WTC11 (cell line): ENCODE measurements at regions not wholly inside any gene's neighbourhood (a gene's known extent, or its start where the extent isn't known, plus 50 kb on each side); places are given as distances from the start of the nearest gene placed in this dataset.

Experiments used
- ATAC-seq: fragments of 200-7000 bp; cut with Tn5 transposase; 2 replicates; pipeline ENCODE4 v1.10.0; 2021; ENCODE audit warnings: mild to moderate bottlenecking, moderate library complexity
- CTCF ChIA-PET: fragments of 300-600 bp; sonication (Branson Sonifier 250); formaldehyde crosslinking; loops from one replicate; lab custom pipeline; 2021; ENCODE audit warnings: antibody characterized with exemption; lab: Charles Lee
- POLR2A ChIA-PET: fragments of 350-600 bp; sonication (Branson Sonifier 250); formaldehyde crosslinking; loops from one replicate; lab custom pipeline; 2021; ENCODE audit warnings: antibody characterized with exemption; lab: Charles Lee
- DNase-seq: peaks from one replicate; pipeline ENCODE4 v3.0.0; 2021; ENCODE audit warnings: low spot score
- H3K27ac Mint-ChIP-seq: 2 replicates; pipeline ENCODE4 v1.8.0; 2021; ENCODE audit warnings: mixed read lengths
- H3K27me3 Mint-ChIP-seq: 2 replicates; pipeline ENCODE4 v1.8.0; 2021; ENCODE audit warnings: low read depth, mild to moderate bottlenecking, moderate library complexity, mixed read lengths
- H3K36me3 Mint-ChIP-seq: 2 replicates; pipeline ENCODE4 v1.8.0; 2021; ENCODE audit warnings: mixed read lengths
- H3K4me1 Mint-ChIP-seq: 2 replicates; pipeline ENCODE4 v1.8.0; 2022; ENCODE audit warnings: mixed read lengths
- H3K4me3 Mint-ChIP-seq: 2 replicates; pipeline ENCODE4 v1.8.0; 2021; ENCODE audit warnings: mild to moderate bottlenecking, moderate library complexity, mixed read lengths
- H3K9me3 Mint-ChIP-seq: 2 replicates; pipeline ENCODE4 v1.8.0; 2021; ENCODE audit warnings: mixed read lengths
- ATF1 ChIP-seq: sonication (generic); formaldehyde crosslinking; IDR thresholded peaks from 2 replicates; pipeline ENCODE4 v1.8.1; 2023; ENCODE audit warnings: mild to moderate bottlenecking, moderate library complexity, missing genetic modification reagents
- ATF2 ChIP-seq: sonication (generic); formaldehyde crosslinking; IDR thresholded peaks from 2 replicates; pipeline ENCODE4 v1.8.1; 2022; ENCODE audit warnings: low read depth, missing genetic modification reagents, borderline replicate concordance
- ATF3 ChIP-seq: sonication (generic); formaldehyde crosslinking; conservative IDR thresholded peaks from 2 replicates; pipeline ENCODE4 v1.8.1; 2022; ENCODE audit warnings: mild to moderate bottlenecking, missing genetic modification reagents
- ATF6 ChIP-seq: sonication (generic); formaldehyde crosslinking; IDR thresholded peaks from 2 replicates; pipeline ENCODE4 v1.8.1; 2023; ENCODE audit warnings: mild to moderate bottlenecking, missing genetic modification reagents
- ERG ChIP-seq: fragments of 250-450 bp; sonication (Bioruptor Pico); IDR thresholded peaks from 2 replicates; pipeline ENCODE4 v1.8.0; 2021; ENCODE audit warnings: mild to moderate bottlenecking
- GABPB1 ChIP-seq: sonication (generic); formaldehyde crosslinking; IDR thresholded peaks from 2 replicates; pipeline ENCODE4 v1.8.1; 2023; ENCODE audit warnings: mild to moderate bottlenecking, missing genetic modification reagents
- HMGXB4 ChIP-seq: sonication (generic); formaldehyde crosslinking; IDR thresholded peaks from 2 replicates; pipeline ENCODE4 v1.8.1; 2023; ENCODE audit warnings: mild to moderate bottlenecking, moderate library complexity, missing genetic modification reagents
- MLX ChIP-seq: sonication (generic); formaldehyde crosslinking; IDR thresholded peaks from 2 replicates; pipeline ENCODE4 v1.8.1; 2023; ENCODE audit warnings: mild to moderate bottlenecking, missing genetic modification reagents, moderate library complexity
- NFE2L1 ChIP-seq: sonication (generic); formaldehyde crosslinking; IDR thresholded peaks from 2 replicates; pipeline ENCODE4 v1.8.1; 2023; ENCODE audit warnings: missing genetic modification reagents
- NR2C2 ChIP-seq: sonication (generic); formaldehyde crosslinking; IDR thresholded peaks from 2 replicates; pipeline ENCODE4 v1.8.0; 2022; ENCODE audit warnings: mild to moderate bottlenecking, missing genetic modification reagents
- NR3C1 ChIP-seq: sonication (generic); formaldehyde crosslinking; conservative IDR thresholded peaks from 2 replicates; pipeline ENCODE4 v1.8.1; 2023; ENCODE audit warnings: low read depth, mild to moderate bottlenecking, missing genetic modification reagents
- OVOL2 ChIP-seq: fragments of 250-450 bp; sonication (Bioruptor Pico); IDR thresholded peaks from 2 replicates; pipeline ENCODE4 v1.9.0; 2021; ENCODE audit warnings: mild to moderate bottlenecking, borderline replicate concordance
- PREB ChIP-seq: sonication (generic); formaldehyde crosslinking; IDR thresholded peaks from 2 replicates; pipeline ENCODE4 v1.8.1; 2022; ENCODE audit warnings: mild to moderate bottlenecking, missing genetic modification reagents, moderate library complexity, borderline replicate concordance
- RELA ChIP-seq: sonication (generic); formaldehyde crosslinking; IDR thresholded peaks from 2 replicates; pipeline ENCODE4 v1.8.1; 2022; ENCODE audit warnings: missing genetic modification reagents, mild to moderate bottlenecking, borderline replicate concordance
- SP1 ChIP-seq: sonication (generic); formaldehyde crosslinking; conservative IDR thresholded peaks from 2 replicates; pipeline ENCODE4 v1.8.1; 2022; ENCODE audit warnings: missing genetic modification reagents
- USF1 ChIP-seq: sonication (generic); formaldehyde crosslinking; IDR thresholded peaks from 2 replicates; pipeline ENCODE4 v1.8.0; 2022; ENCODE audit warnings: mild to moderate bottlenecking, missing genetic modification reagents
- ZNF232 ChIP-seq: sonication (generic); formaldehyde crosslinking; IDR thresholded peaks from 2 replicates; pipeline ENCODE4 v1.8.0; 2022; ENCODE audit warnings: mild to moderate bottlenecking, missing genetic modification reagents
- ZNF423 ChIP-seq: fragments of 250-450 bp; sonication (Bioruptor Pico); IDR thresholded peaks from 2 replicates; pipeline ENCODE4 v2.1.2; 2022; ENCODE audit warnings: mild to moderate bottlenecking, moderate library complexity
- TF ChIP-seq, protein P1 (sequence below): sonication (generic); formaldehyde crosslinking; IDR thresholded peaks from 2 replicates; pipeline ENCODE4 v1.8.0; 2022; ENCODE audit warnings: mild to moderate bottlenecking, missing genetic modification reagents

GRCh38 chr11:81804858-81805257 is 928.8 kb downstream of the FAM181B start:
- Mint-ChIP-seq H3K4me1 (peaks cover 21% of the 10 kb centered on the region), H3K4me3 (no peak overlapping the region), H3K27ac (no peak overlapping the region), H3K36me3 (peaks cover 7% of the 10 kb centered on the region), H3K27me3 (no peaks in the 10 kb centered on the region), H3K9me3 (peaks cover 20% of the 10 kb centered on the region)
- ChIA-PET CTCF (interaction anchor here (0.6 kb wide), 1 partner anchor 20 kb away, joined by 3 read pairs; no protein-coding TSS in a partner anchor), POLR2A (interaction anchor here (0.8 kb wide), 1 partner anchor 10 kb away, joined by 3 read pairs; no protein-coding TSS in a partner anchor)
- TF ChIP-seq NR3C1 (CRISPR knock-in tag) = no peak
- TF ChIP-seq, protein P1, sequence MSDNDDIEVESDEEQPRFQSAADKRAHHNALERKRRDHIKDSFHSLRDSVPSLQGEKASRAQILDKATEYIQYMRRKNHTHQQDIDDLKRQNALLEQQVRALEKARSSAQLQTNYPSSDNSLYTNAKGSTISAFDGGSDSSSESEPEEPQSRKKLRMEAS (CRISPR knock-in tag) = no peak
- no peak for TF ChIP-seq SP1 (CRISPR knock-in tag)
- TF ChIP-seq RELA (CRISPR knock-in tag) = no peak
- TF ChIP-seq ATF1 = no peak
- no peak for TF ChIP-seq USF1 (CRISPR knock-in tag)
- TF ChIP-seq NFE2L1 (CRISPR knock-in tag) = no peak
- no peak for TF ChIP-seq NR2C2 (CRISPR knock-in tag)
- TF ChIP-seq MLX (CRISPR knock-in tag) = no peak
- TF ChIP-seq GABPB1 = no peak
- TF ChIP-seq OVOL2 = no peak
- TF ChIP-seq ATF6 (CRISPR knock-in tag) = no peak
- TF ChIP-seq ATF3 = no peak
- TF ChIP-seq ATF2 (CRISPR knock-in tag) = no peak
- no peak for TF ChIP-seq ERG (CRISPR knock-in tag)
- no peak for TF ChIP-seq ZNF423 (CRISPR knock-in tag)
- TF ChIP-seq ZNF232 (CRISPR knock-in tag) = no peak
- no peak for TF ChIP-seq PREB (CRISPR knock-in tag)
- no peak for TF ChIP-seq HMGXB4 (CRISPR knock-in tag)
- ATAC-seq (peak; percentile 71), DNase-seq (no peak)
